RWPE2 (cell line): ENCODE measurements at regions not wholly inside any gene's neighbourhood (a gene's known extent, or its start where the extent isn't known, plus 50 kb on each side); places are given as distances from the start of the nearest gene placed in this dataset.

ENCODE experiments used
- ATAC-seq: fragments of 200-7000 bp; cut with Tn5 transposase; 3 replicates; pipeline ENCODE4 v1.9.1; 2021; ENCODE audit warnings: low read depth
- DNase-seq: peaks from one replicate; pipeline ENCODE4 v3.0.0-alpha.2; 2020; ENCODE audit warnings: low spot score
- H3K27ac ChIP-seq: fragments of 450-650 bp; 2 replicates; pipeline ENCODE4 v1.5.1; 2017; ENCODE audit warnings: mild to moderate bottlenecking; ENCODE audit not compliant: poor library complexity, severe bottlenecking
- H3K27me3 ChIP-seq: fragments of 250-450 bp; sonication (Bioruptor Pico); 2 replicates; pipeline ENCODE4 v1.5.1; 2021; ENCODE audit warnings: mild to moderate bottlenecking, moderate library complexity; ENCODE audit not compliant: insufficient read depth, poor library complexity, severe bottlenecking
- H3K36me3 ChIP-seq: fragments of 250-450 bp; sonication (Bioruptor Pico); 2 replicates; pipeline ENCODE4 v1.5.1; 2020; ENCODE audit warnings: low read depth, mild to moderate bottlenecking, moderate library complexity
- H3K4me1 ChIP-seq: fragments of 250-450 bp; sonication (Bioruptor Pico); 2 replicates; pipeline ENCODE4 v1.5.1; 2021; ENCODE audit warnings: mild to moderate bottlenecking, moderate library complexity; ENCODE audit not compliant: insufficient read depth, poor library complexity, severe bottlenecking
- H3K4me3 ChIP-seq: fragments of 250-450 bp; sonication (Bioruptor Pico); 2 replicates; pipeline ENCODE4 v1.5.1; 2021; ENCODE audit warnings: mild to moderate bottlenecking, moderate library complexity; ENCODE audit not compliant: severe bottlenecking
- H3K9me3 ChIP-seq: fragments of 250-450 bp; sonication (Bioruptor Pico); 2 replicates; pipeline ENCODE4 v1.5.1; 2021; ENCODE audit warnings: mild to moderate bottlenecking, moderate library complexity; ENCODE audit not compliant: severe bottlenecking
- CTCF ChIP-seq: fragments of 450-650 bp; IDR thresholded peaks from one replicate; pipeline ENCODE4 v1.5.1; 2017; ENCODE audit warnings: mild to moderate bottlenecking, moderate library complexity; ENCODE audit not compliant: poor library complexity, severe bottlenecking

GRCh38 chr9:95607507-95607906 lies 90.7 kb upstream of the PTCH1 start:
- Histone ChIP-seq H3K4me3 (no peak overlapping the region), H3K9me3 (peaks cover 2% of the 10 kb centered on the region), H3K4me1 (no peaks in the 10 kb centered on the region), H3K27ac (no peak overlapping the region), H3K36me3 (no peaks in the 10 kb centered on the region), H3K27me3 (no peaks in the 10 kb centered on the region)
- no peak for DNase-seq
- ATAC-seq, result no peak
- TF ChIP-seq CTCF, result no peak

GRCh38 chr9:95606489-95607350 lies 89.9 kb upstream of the PTCH1 start:
- Histone ChIP-seq H3K4me1 (no peaks in the 10 kb centered on the region), H3K36me3 (no peaks in the 10 kb centered on the region), H3K4me3 (no peak overlapping the region), H3K27me3 (no peaks in the 10 kb centered on the region), H3K27ac (no peak overlapping the region), H3K9me3 (no peaks in the 10 kb centered on the region)
- no peak for ATAC-seq
- TF ChIP-seq CTCF, result no peak
- DNase-seq, result no peak

- DNase-seq (no peak), ATAC-seq (no peak)
- Histone ChIP-seq H3K36me3 (no peaks in the 10 kb centered on the region), H3K27me3 (no peaks in the 10 kb centered on the region), H3K4me3 (no peak overlapping the region), H3K27ac (no peak overlapping the region), H3K9me3 (no peaks in the 10 kb centered on the region), H3K4me1 (no peaks in the 10 kb centered on the region)
- TF ChIP-seq CTCF, result no peak
Observed at GRCh38 chr9:95605816-95606488, 89.2 kb upstream of the PTCH1 start.

- H3K4me1 ChIP-seq, result no peaks in the 10 kb centered on the region
- no peaks in the 10 kb centered on the region for H3K27me3 ChIP-seq
- H3K9me3 ChIP-seq, result no peaks in the 10 kb centered on the region
- no peak overlapping the region for H3K27ac ChIP-seq
- ATAC-seq (no peak), DNase-seq (no peak)
- TF ChIP-seq CTCF, result no peak
- H3K4me3 ChIP-seq, result no peak overlapping the region
- no peaks in the 10 kb centered on the region for H3K36me3 ChIP-seq
Observed at GRCh38 chr9:95605101-95605500, 88.3 kb upstream of the PTCH1 start.

- ATAC-seq, result no peak
- no peaks in the 10 kb centered on the region for H3K36me3 ChIP-seq
- no peaks in the 10 kb centered on the region for H3K4me1 ChIP-seq
- no peak overlapping the region for H3K27ac ChIP-seq
- H3K4me3 ChIP-seq, result no peak overlapping the region
- DNase-seq, result no peak
- H3K27me3 ChIP-seq, result no peaks in the 10 kb centered on the region
- no peaks in the 10 kb centered on the region for H3K9me3 ChIP-seq
- TF ChIP-seq CTCF, result no peak
Observed at GRCh38 chr9:95598236-95598635, 81.5 kb upstream of the PTCH1 start.
